ENCODE measurements at regions not wholly inside any gene's neighbourhood (a gene's known extent, or its start where the extent isn't known, plus 50 kb on each side); places are given as distances from the start of the nearest gene placed in this dataset.
"Not testable (repeated sequence)": the region's sequence is repeated elsewhere in the genome, so short reads cannot be mapped to it uniquely, and the experiment has no call there.

GRCh38 chr5:118506217-118506852 is 482.0 kb downstream of the DTWD2 start:
- DNase-seq (ENCODE audit: low read depth in 4 of 4, low spot score in 2 of 4) = no peak

- not testable (repeated sequence) for DNase-seq (ENCODE audit: low read depth in 4 of 4, low spot score in 2 of 4)
Measured at GRCh38 chr5:118502232-118502631, 486.1 kb downstream of the DTWD2 start.

GRCh38 chr5:118491351-118491750 is 497.0 kb downstream of the DTWD2 start:
- DNase-seq (ENCODE audit: low read depth in 4 of 4, low spot score in 2 of 4) = no peak

GRCh38 chr5:118486647-118487225 is 501.6 kb downstream of the DTWD2 start:
- no peak for DNase-seq (ENCODE audit: low read depth in 4 of 4, low spot score in 2 of 4)

- no peak for DNase-seq (ENCODE audit: low read depth in 4 of 4, low spot score in 2 of 4)
Measured at GRCh38 chr5:118479285-118479684, 509.1 kb downstream of the DTWD2 start.

- no peak for DNase-seq (ENCODE audit: low read depth in 4 of 4, low spot score in 2 of 4)
Measured at GRCh38 chr5:118478852-118479251, 509.5 kb downstream of the DTWD2 start.

- DNase-seq (ENCODE audit: low read depth in 4 of 4, low spot score in 2 of 4) = no peak
Measured at GRCh38 chr5:118468085-118468484, 520.3 kb downstream of the DTWD2 start.

GRCh38 chr5:118467103-118467502 is 521.2 kb downstream of the DTWD2 start:
- no peak for DNase-seq (ENCODE audit: low read depth in 4 of 4, low spot score in 2 of 4)

GRCh38 chr5:118466418-118466817 is 521.9 kb downstream of the DTWD2 start:
- no peak for DNase-seq (ENCODE audit: low read depth in 4 of 4, low spot score in 2 of 4)

GRCh38 chr5:118462276-118462675 is 526.1 kb downstream of the DTWD2 start:
- DNase-seq (ENCODE audit: low read depth in 4 of 4, low spot score in 2 of 4) = not testable (repeated sequence)

- DNase-seq (ENCODE audit: low read depth in 4 of 4, low spot score in 2 of 4) = no peak
Measured at GRCh38 chr5:118461436-118461835, 526.9 kb downstream of the DTWD2 start.

- no peak for DNase-seq (ENCODE audit: low read depth in 4 of 4, low spot score in 2 of 4)
Measured at GRCh38 chr5:118459490-118459889, 528.9 kb downstream of the DTWD2 start.

GRCh38 chr5:118456085-118456484 is 532.3 kb downstream of the DTWD2 start:
- DNase-seq (ENCODE audit: low read depth in 4 of 4, low spot score in 2 of 4) = no peak

GRCh38 chr5:118451697-118452247 is 536.6 kb downstream of the DTWD2 start:
- DNase-seq (ENCODE audit: low read depth in 4 of 4, low spot score in 2 of 4) = no peak

GRCh38 chr5:118450554-118451332 is 537.6 kb downstream of the DTWD2 start:
- DNase-seq (ENCODE audit: low read depth in 4 of 4, low spot score in 2 of 4) = no peak

- DNase-seq (ENCODE audit: low read depth in 4 of 4, low spot score in 2 of 4) = no peak
Measured at GRCh38 chr5:118447350-118447749, 541.0 kb downstream of the DTWD2 start.

GRCh38 chr5:118441956-118442355 is 546.4 kb downstream of the DTWD2 start:
- DNase-seq (ENCODE audit: low read depth in 4 of 4, low spot score in 2 of 4) = no peak

GRCh38 chr5:118441034-118441433 is 547.3 kb downstream of the DTWD2 start:
- DNase-seq (ENCODE audit: low read depth in 4 of 4, low spot score in 2 of 4) = no peak

- DNase-seq (ENCODE audit: low read depth in 4 of 4, low spot score in 2 of 4) = no peak
Measured at GRCh38 chr5:118440496-118440895, 547.9 kb downstream of the DTWD2 start.

- DNase-seq (ENCODE audit: low read depth in 4 of 4, low spot score in 2 of 4) = no peak
Measured at GRCh38 chr5:118439831-118440230, 548.5 kb downstream of the DTWD2 start.

- no peak for DNase-seq (ENCODE audit: low read depth in 4 of 4, low spot score in 2 of 4)
Measured at GRCh38 chr5:118435131-118435530, 553.2 kb downstream of the DTWD2 start.

- DNase-seq (ENCODE audit: low read depth in 4 of 4, low spot score in 2 of 4) = no peak
Measured at GRCh38 chr5:118434522-118434921, 553.8 kb downstream of the DTWD2 start.

Data from left renal cortex interstitium (tissue), 4 donors.